Vagina (tissue), 2 donors: ENCODE measurements at regions not wholly inside any gene's neighbourhood (a gene's known extent, or its start where the extent isn't known, plus 50 kb on each side); places are given as distances from the start of the nearest gene placed in this dataset.

Source experiments
- POLR2A ChIP-seq, 2 donors: fragments of 450-650 bp; IDR thresholded peaks; one replicate each; pipeline ENCODE4 v1.6.1; 2017; ENCODE audit warnings: antibody characterized with exemption in 2 of 2, mild to moderate bottlenecking in 2 of 2, moderate library complexity in 2 of 2
- TF ChIP-seq, protein P1 (sequence below), 3 experiments: fragments of 450-650 bp in 2 of 3; fragments of 200-600 bp in 1 of 3; sonication (generic) in 1 of 3; IDR thresholded peaks; one replicate each; pipeline ENCODE4 v1.5.1; 2017 to 2019; ENCODE audit warnings: antibody characterized with exemption in 3 of 3, mild to moderate bottlenecking in 2 of 3, moderate library complexity in 2 of 3

DNA sequence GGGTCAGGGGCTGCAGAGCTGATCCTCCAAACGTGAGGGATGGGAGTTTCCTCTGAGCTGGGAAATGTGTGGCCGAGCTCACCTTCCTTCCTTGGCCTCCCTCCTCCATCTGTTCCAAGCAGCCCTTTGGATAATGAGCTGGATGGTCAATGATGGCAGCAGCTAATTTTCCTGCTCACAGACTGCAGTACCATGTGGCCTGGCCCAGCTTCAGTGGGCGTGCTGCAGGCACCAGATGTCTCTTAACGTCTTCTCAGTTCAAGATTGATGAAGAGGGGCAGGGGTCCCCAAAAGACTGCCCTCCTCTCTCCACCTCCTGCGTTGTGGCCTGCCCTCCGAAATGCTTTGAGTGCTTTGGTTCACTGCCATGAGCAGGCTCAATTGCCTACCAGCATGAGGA is 86.0 kb downstream of the UBIAD1 start:
- TF ChIP-seq, protein P1, sequence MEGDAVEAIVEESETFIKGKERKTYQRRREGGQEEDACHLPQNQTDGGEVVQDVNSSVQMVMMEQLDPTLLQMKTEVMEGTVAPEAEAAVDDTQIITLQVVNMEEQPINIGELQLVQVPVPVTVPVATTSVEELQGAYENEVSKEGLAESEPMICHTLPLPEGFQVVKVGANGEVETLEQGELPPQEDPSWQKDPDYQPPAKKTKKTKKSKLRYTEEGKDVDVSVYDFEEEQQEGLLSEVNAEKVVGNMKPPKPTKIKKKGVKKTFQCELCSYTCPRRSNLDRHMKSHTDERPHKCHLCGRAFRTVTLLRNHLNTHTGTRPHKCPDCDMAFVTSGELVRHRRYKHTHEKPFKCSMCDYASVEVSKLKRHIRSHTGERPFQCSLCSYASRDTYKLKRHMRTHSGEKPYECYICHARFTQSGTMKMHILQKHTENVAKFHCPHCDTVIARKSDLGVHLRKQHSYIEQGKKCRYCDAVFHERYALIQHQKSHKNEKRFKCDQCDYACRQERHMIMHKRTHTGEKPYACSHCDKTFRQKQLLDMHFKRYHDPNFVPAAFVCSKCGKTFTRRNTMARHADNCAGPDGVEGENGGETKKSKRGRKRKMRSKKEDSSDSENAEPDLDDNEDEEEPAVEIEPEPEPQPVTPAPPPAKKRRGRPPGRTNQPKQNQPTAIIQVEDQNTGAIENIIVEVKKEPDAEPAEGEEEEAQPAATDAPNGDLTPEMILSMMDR (IDR thresholded peaks at IDR 0.05) = no peak
- TF ChIP-seq POLR2A (IDR thresholded peaks at IDR 0.05) = no peak
